A549 (cell line): ENCODE measurements at regions not wholly inside any gene's neighbourhood (a gene's known extent, or its start where the extent isn't known, plus 50 kb on each side); places are given as distances from the start of the nearest gene placed in this dataset.

Experiments used
- ATAC-seq, 2 experiments: fragments of 200-7000 bp in 1 of 2; fragments of >200 bp in 1 of 2; cut with Nextera tagmentation in 1 of 2; cut with Tn5 transposase in 1 of 2; 3 replicates each; pipeline versions ENCODE4 v1.8.0 to v1.9.1; 2018 to 2020; ENCODE audit warnings: mild to moderate bottlenecking in 1 of 2, moderate library complexity in 1 of 2
- CTCF ChIA-PET: fragments of 300-600 bp; sonication (Branson Sonifier 250); formaldehyde crosslinking; extraction: SDS; loops from one replicate; lab custom pipeline; 2021; ENCODE audit warnings: antibody characterized with exemption, inconsistent platforms; lab: Yijun Ruan, JAX
- POLR2A ChIA-PET: fragments of 350-600 bp; formaldehyde crosslinking; extraction: SDS; loops from one replicate; lab custom pipeline; 2021; ENCODE audit warnings: antibody characterized with exemption, inconsistent platforms; lab: Yijun Ruan, JAX
- DNase-seq, 2 experiments: peaks; one replicate each; pipeline versions ENCODE4 v3.0.0 to v3.0.0-alpha.2; 2011 to 2016; ENCODE audit warnings: low read depth in 1 of 2, low spot score in 1 of 2
- FAIRE-seq: peaks from 2 replicates; lab custom pipeline; 2011; peaks lifted over from hg19 to GRCh38; lab: Jason Lieb, UNC
- H3K27ac ChIP-seq, 2 experiments: fragments of >200 bp; sonication (Bioruptor Twin); formaldehyde crosslinking; 3 replicates each; pipeline ENCODE4 v1.5.1; 2016 to 2017
- H3K4me1 ChIP-seq: fragments of >200 bp; sonication (Bioruptor Twin); formaldehyde crosslinking; 3 replicates; pipeline ENCODE4 v1.6.1; 2016
- H3K4me2 ChIP-seq: fragments of >200 bp; sonication (Bioruptor Twin); formaldehyde crosslinking; 3 replicates; pipeline ENCODE4 v1.6.1; 2016
- H3K4me3 ChIP-seq: fragments of >200 bp; sonication (Bioruptor Twin); formaldehyde crosslinking; 3 replicates; pipeline ENCODE4 v1.5.1; 2016
- H3K9me3 ChIP-seq: fragments of >200 bp; sonication (Bioruptor Twin); formaldehyde crosslinking; 3 replicates; pipeline ENCODE4 v1.6.1; 2016
- CBX2 ChIP-seq: fragments of 200-600 bp; sonication (generic); IDR thresholded peaks from 2 replicates; pipeline ENCODE4 v1.6.1; 2016; ENCODE audit warnings: low read depth, mild to moderate bottlenecking, borderline replicate concordance
- CHD4 ChIP-seq: fragments of 200-600 bp; sonication (generic); IDR thresholded peaks from 2 replicates; pipeline ENCODE4 v1.6.1; 2016; ENCODE audit warnings: antibody characterized with exemption, mild to moderate bottlenecking, borderline replicate concordance
- E2F6 ChIP-seq: IDR thresholded peaks from 2 replicates; pipeline ENCODE4 v1.6.1; 2012; ENCODE audit warnings: low read depth, borderline replicate concordance
- EHF ChIP-seq: fragments of 250-450 bp; sonication (Bioruptor Pico); IDR thresholded peaks from 2 replicates; pipeline ENCODE4 v1.5.0; 2020; ENCODE audit warnings: mild to moderate bottlenecking
- ELK1 ChIP-seq: fragments of 150-350 bp; IDR thresholded peaks from 2 replicates; pipeline ENCODE4 v1.6.1; 2014; ENCODE audit warnings: low read depth, mild to moderate bottlenecking, low read length
- FOSL2 ChIP-seq, 2 experiments: fragments of 450-650 bp in 1 of 2; fragments of >200 bp in 1 of 2; sonication (Bioruptor Twin) in 1 of 2; formaldehyde crosslinking; IDR thresholded peaks; 2 replicates each; pipeline versions ENCODE4 v1.5.0 to v1.6.1; 2016 to 2020; ENCODE audit warnings: mild to moderate bottlenecking in 1 of 2, moderate library complexity in 1 of 2
- FOXS1 ChIP-seq: fragments of 250-450 bp; sonication (Bioruptor Pico); IDR thresholded peaks from 2 replicates; pipeline ENCODE4 v1.5.0; 2020; ENCODE audit warnings: mild to moderate bottlenecking, moderate library complexity
- HES2 ChIP-seq: fragments of >200 bp; sonication (Bioruptor Twin); formaldehyde crosslinking; IDR thresholded peaks from 2 replicates; pipeline ENCODE4 v1.6.1; 2016
- HEYL ChIP-seq: fragments of 250-450 bp; sonication (Bioruptor Pico); IDR thresholded peaks from 2 replicates; pipeline ENCODE4 v1.8.0; 2021; ENCODE audit warnings: mild to moderate bottlenecking, moderate library complexity
- HMGXB4 ChIP-seq: fragments of 250-450 bp; sonication (Bioruptor Pico); IDR thresholded peaks from 2 replicates; pipeline ENCODE4 v1.5.0; 2021; ENCODE audit warnings: mild to moderate bottlenecking, moderate library complexity, borderline replicate concordance
- HOXA7 ChIP-seq: fragments of 250-450 bp; sonication (Bioruptor Pico); IDR thresholded peaks from 2 replicates; pipeline ENCODE4 v1.5.0; 2020; ENCODE audit warnings: mild to moderate bottlenecking, moderate library complexity
- HOXB13 ChIP-seq: fragments of 250-450 bp; sonication (Bioruptor Pico); IDR thresholded peaks from 2 replicates; pipeline ENCODE4 v1.5.0; 2020; ENCODE audit warnings: low read depth, mild to moderate bottlenecking, moderate library complexity
- JUN ChIP-seq, 2 experiments: fragments of >200 bp; sonication (Bioruptor Twin); formaldehyde crosslinking; IDR thresholded peaks; 2 replicates in 1 of 2; 3 replicates in 1 of 2; pipeline ENCODE4 v1.6.1; 2016 to 2017
- KDM5A ChIP-seq: fragments of 200-600 bp; sonication (generic); IDR thresholded peaks from 2 replicates; pipeline ENCODE4 v1.6.1; 2016; ENCODE audit warnings: antibody characterized with exemption, mild to moderate bottlenecking
- NR3C1 ChIP-seq: fragments of >200 bp; sonication (Bioruptor Twin); formaldehyde crosslinking; IDR thresholded peaks from 3 replicates; pipeline ENCODE4 v1.6.1; 2017
- RARB ChIP-seq: fragments of 250-450 bp; sonication (Bioruptor Pico); IDR thresholded peaks from 2 replicates; pipeline ENCODE4 v1.8.0; 2021; ENCODE audit warnings: mild to moderate bottlenecking, moderate library complexity
- REST ChIP-seq: fragments of 200-600 bp; sonication (generic); IDR thresholded peaks from 2 replicates; pipeline ENCODE4 v1.6.1; 2016; ENCODE audit warnings: antibody characterized with exemption, mild to moderate bottlenecking, moderate library complexity
- RNF2 ChIP-seq: fragments of 200-600 bp; sonication (generic); IDR thresholded peaks from 2 replicates; pipeline ENCODE4 v1.6.1; 2016; ENCODE audit warnings: low read depth, mild to moderate bottlenecking, antibody characterized with exemption, moderate library complexity, borderline replicate concordance
- SMC3 ChIP-seq: fragments of >200 bp; sonication (Bioruptor Twin); formaldehyde crosslinking; IDR thresholded peaks from 3 replicates; pipeline ENCODE4 v1.6.1; 2018; ENCODE audit warnings: inconsistent platforms
- USF2 ChIP-seq: fragments of 450-650 bp; IDR thresholded peaks from 2 replicates; pipeline ENCODE4 v1.6.1; 2014; ENCODE audit warnings: antibody characterized with exemption
- WGBS: methylation state at CpG from one replicate; pipeline ENCODE4 v1.1.6; 2017; ENCODE audit errors: missing lambda C conversion rate; 5-methylcytosine and 5-hydroxymethylcytosine counted together

GRCh38 chr3:193055352-193055751 is 137.7 kb upstream of the MB21D2 start:
- no peak overlapping the region for H3K27ac ChIP-seq
- DNase-seq, result no peak
- ChIA-PET CTCF (interaction anchor here (1.4 kb wide), 1 partner anchor 13 kb away, joined by 4 read pairs; no protein-coding TSS in a partner anchor), POLR2A (no interaction called here)
- no peak for FAIRE-seq
- no peaks in the 10 kb centered on the region for H3K4me1 ChIP-seq
- no peak for ATAC-seq
- no peak overlapping the region for H3K4me2 ChIP-seq
- H3K9me3 ChIP-seq, result no peaks in the 10 kb centered on the region
- no peak for TF ChIP-seq USF2
- TF ChIP-seq NR3C1, result no peak
- no peak for TF ChIP-seq FOSL2 (IDR thresholded peaks at IDR 0.05)
- no peak for TF ChIP-seq FOSL2 (CRISPR knock-in tag; IDR thresholded peaks at IDR 0.05)
- TF ChIP-seq FOXS1 (CRISPR knock-in tag), result no peak
- no peak for TF ChIP-seq CBX2
- no peak for TF ChIP-seq HOXA7 (CRISPR knock-in tag)
- no peak for TF ChIP-seq JUN (IDR thresholded peaks at IDR 0.05)
- no peak for TF ChIP-seq HOXB13
- TF ChIP-seq HMGXB4 (CRISPR knock-in tag), result no peak
- no peak for TF ChIP-seq EHF (CRISPR knock-in tag)
- TF ChIP-seq RARB (CRISPR knock-in tag), result no peak
- TF ChIP-seq KDM5A, result no peak
- no peak for TF ChIP-seq REST
- no peak for TF ChIP-seq SMC3
- TF ChIP-seq RNF2, result no peak
- no peak for TF ChIP-seq E2F6
- TF ChIP-seq HES2, result no peak
- 59% methylated on average over 10 of the region's 10 CpGs for WGBS
- H3K4me3 ChIP-seq, result no peak overlapping the region

GRCh38 chr3:193057616-193058015 is 140.0 kb upstream of the MB21D2 start:
- Histone ChIP-seq H3K9me3 (no peaks in the 10 kb centered on the region), H3K4me1 (no peaks in the 10 kb centered on the region), H3K4me3 (no peak overlapping the region), H3K4me2 (no peak overlapping the region), H3K27ac (no peak overlapping the region)
- DNase-seq, result no peak
- POLR2A ChIA-PET, result no interaction called here
- TF ChIP-seq CHD4 (no peak), USF2 (no peak), ELK1 (no peak), E2F6 (no peak), HES2 (no peak), HEYL (no peak), CBX2 (no peak)
- CTCF ChIA-PET, result interaction anchor here (1.1 kb wide), 1 partner anchor 16 kb away, joined by 3 read pairs; no protein-coding TSS in a partner anchor
- WGBS, result 0% methylated on average over 2 of the region's 2 CpGs
- no peak for FAIRE-seq
- ATAC-seq, result no peak
